ENCODE measurements at regions not wholly inside any gene's neighbourhood (a gene's known extent, or its start where the extent isn't known, plus 50 kb on each side); places are given as distances from the start of the nearest gene placed in this dataset.
"Not testable (repeated sequence)": the region's sequence is repeated elsewhere in the genome, so short reads cannot be mapped to it uniquely, and the experiment has no call there.

- DNase-seq: peak; percentile 34
These were observed 87.5 kb upstream of the TOP1 start for GRCh38 chr20:40941133-40941610.

GRCh38 chr20:40942006-40942405 is 86.6 kb upstream of the TOP1 start:
- DNase-seq: peak; percentile 17

DNA sequence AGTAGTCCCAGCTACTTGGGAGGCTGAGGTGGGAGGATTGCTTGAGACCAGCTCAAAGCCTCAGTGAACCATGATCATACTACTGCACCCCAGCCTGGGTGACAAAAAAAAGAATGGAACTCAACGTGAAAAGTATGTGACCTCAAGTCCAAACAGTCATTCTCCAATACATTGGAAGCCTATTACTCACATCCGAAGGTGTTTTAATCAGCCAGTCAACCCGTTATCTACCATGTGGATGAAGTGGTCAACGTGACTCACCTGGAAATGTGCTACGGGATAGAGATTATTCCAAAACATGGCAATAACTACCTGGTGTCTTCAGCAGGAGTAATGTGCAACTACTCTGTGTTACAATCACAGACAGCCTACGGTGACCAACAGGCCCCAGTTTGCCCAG is 85.8 kb upstream of the TOP1 start:
- no peak for DNase-seq

DNA sequence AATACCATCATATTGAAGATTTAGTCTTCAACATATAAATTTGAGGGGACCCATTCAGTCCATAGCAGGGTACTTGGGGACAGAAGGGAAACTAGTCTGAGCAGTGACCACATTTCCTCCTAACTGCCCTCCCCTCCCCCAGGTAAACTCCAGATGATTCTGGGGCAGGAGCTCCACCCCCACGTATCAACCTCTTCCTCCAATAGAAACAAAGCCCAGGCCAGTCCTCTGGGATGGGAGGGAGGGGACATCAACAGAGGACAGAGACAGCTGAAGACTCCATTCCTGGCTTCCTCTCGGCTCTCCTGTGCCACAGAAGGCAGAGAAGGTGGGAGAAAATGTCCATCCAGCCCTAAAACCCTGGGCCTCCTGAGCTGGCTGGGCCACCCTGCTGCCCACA is 85.0 kb upstream of the TOP1 start:
- no peak for DNase-seq

DNA sequence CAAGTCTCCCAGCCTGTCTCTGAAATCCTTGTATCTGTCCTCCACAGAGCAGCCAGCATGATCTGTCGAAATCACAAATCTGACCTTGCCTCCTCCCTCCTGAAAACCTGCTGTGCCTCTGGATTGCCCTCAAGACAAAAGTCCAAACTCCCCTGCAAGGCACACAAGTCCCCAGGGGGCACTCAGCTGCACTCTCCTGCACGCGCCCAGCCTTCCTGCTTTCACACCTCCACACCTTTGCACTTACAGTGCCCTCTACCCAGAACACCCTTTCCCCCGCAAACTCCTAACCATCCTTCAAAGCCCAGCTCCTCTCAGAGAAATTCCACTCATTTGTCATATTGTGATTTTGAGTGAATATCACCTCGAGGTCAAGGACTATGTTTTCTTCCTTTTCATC is 83.4 kb upstream of the TOP1 start:
- DNase-seq: no peak

- DNase-seq: peak; percentile 58
These were observed 82.7 kb upstream of the TOP1 start for GRCh38 chr20:40945754-40946450.

DNA sequence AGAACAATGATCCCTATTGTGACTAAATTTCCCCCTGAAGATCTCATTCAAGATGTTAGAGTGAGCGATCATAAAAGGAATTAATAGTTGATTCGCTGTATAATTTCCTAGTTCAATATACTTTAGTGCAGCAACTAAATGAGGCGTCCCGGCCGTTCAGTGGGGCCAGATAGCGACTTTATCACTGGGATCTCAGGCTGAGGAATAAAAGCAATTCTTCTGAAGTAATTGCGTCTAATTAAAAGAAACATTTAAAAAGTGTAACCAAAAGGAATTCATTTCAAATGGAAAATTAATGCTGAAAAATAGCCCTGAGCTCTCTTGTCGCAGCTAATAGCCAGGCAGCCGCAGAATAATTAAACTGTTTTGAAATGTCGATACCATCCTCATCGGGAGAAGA is 82.2 kb upstream of the TOP1 start:
- no peak for DNase-seq

GRCh38 chr20:40948465-40949267 is 80.0 kb upstream of the TOP1 start:
- DNase-seq: no peak

DNA sequence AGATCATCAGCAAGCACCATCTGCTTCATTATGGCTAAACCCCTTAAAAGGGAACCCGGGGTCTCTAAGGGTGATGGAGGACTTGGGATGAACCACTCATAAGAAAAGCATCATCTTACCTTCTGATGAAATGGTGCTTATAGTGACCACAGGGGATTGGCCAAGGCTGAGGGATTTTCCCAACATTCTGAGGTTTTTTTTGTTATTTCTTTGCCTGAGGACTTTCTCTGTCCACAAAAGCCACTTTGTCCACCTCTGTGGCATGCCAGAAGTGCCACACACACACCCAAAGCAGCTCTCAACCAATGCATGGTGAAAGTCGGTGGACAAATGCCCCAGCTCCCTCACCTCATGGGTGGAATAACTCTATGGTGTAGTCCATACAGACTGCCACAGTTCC is 79.3 kb upstream of the TOP1 start:
- no peak for DNase-seq

- no peak for DNase-seq
These were observed 76.5 kb upstream of the TOP1 start for GRCh38 chr20:40952136-40952535.

- no peak for DNase-seq
These were observed 75.2 kb upstream of the TOP1 start for GRCh38 chr20:40953416-40953815.

DNA sequence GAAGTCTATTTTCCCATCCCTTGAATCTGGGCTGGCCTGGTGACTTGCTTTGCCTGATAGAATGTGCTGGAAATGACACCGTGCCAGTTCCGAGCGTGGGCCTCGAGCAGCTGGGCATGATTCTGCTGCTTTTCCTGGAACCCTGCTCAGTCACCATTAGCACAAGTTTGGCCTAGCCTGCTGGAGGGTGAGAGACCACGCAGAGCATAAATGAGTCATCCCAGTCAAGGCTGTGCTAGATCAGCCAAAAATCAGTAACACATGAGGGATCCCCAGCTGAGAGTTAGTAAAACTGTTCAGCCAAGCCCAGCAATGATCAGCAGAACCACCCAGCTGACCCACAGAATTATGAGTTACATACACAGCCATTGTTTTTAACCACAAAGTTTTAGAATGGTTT is 74.8 kb upstream of the TOP1 start:
- no peak for DNase-seq

GRCh38 chr20:40954521-40955165 is 74.0 kb upstream of the TOP1 start:
- no peak for DNase-seq

GRCh38 chr20:40955326-40955725 is 73.3 kb upstream of the TOP1 start:
- no peak for DNase-seq

DNA sequence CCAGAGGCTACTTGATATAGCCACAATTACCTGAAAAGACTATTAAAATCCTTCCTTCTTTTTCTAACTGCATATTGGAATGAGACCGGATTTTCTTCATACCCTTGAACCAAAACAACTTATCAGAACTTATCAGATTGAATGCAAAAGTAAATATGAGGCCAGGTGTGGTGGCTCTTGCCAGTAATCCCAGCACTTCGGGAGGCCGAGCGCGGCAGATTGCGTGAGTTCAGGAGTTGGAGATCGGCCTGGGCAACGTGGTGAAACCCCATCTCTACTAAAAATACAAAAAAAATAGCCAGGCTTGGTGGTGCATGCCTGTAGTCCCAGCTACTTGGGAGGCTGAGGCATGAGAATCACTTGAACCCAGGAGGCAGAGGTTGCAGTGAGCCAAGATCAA is 72.8 kb upstream of the TOP1 start:
- DNase-seq: not testable (repeated sequence)

- peak; percentile 14 for DNase-seq
These were observed 71.9 kb upstream of the TOP1 start for GRCh38 chr20:40956542-40957264.

GRCh38 chr20:40957265-40957760 is 71.3 kb upstream of the TOP1 start:
- no peak for DNase-seq

GRCh38 chr20:40958598-40958997 is 70.0 kb upstream of the TOP1 start:
- DNase-seq: no peak

DNA sequence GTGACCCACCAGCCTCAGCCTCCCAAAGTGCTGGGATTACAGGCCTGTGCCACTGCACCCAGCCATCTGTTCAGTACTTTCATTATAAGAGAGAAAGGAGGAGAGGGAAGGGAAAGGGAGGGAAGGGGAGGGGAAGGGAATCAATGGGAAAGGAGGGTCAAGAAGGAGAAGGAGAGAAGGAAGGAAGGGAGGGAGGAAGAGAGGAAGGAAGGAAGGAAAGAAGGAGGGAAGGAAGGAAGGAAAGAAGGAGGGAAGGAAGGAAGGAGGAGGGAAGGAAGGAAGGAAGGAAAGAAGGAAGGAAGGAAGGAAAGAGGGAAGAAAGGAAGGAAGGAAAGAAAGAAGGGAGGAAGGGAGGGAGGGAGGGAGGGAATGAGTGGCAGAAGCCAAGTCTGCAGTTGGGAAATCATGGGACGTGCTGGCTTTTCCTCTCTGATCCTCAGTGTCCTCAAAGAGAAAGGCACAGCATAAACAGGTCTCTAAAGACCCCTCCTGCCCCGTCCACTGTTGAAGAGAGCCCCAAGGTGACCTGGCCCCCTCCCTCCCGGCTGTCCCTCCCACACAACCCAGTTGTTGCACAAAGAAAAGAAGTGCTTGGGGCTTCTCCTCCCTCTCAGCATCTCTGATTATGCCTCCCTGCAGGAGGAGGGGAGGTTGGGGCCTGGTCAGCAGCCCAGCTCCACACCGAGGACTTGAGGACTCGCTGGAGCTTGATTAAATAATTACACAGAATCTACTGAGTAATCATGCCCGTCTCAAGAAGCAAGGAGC is 69.1 kb upstream of the TOP1 start:
- DNase-seq: no peak

GRCh38 chr20:40960101-40960500 is 68.5 kb upstream of the TOP1 start:
- DNase-seq: no peak

DNA sequence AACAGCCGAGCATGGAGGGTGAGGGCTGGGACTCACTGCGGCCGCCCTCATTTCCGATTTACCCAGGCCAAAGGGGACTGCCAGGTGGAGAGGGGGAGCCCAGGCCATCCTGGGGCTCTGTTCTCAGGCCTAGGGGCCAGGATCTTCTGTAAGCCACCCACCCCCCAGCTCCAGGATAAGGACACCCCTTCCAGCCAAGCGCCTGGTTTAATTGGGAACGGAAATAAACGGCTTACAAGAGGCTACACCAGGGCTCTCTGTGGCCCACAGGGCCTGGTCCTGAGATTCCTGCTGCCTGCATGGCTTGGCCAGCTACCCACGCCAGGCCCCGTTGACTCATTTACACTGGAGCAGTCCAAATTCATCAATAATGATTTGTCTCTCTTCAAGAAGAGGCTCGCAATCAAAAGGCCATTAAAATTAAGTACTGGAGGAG is 68.1 kb upstream of the TOP1 start:
- no peak for DNase-seq

- no peak for DNase-seq
These were observed 67.4 kb upstream of the TOP1 start for GRCh38 chr20:40961176-40961575.

All from hematopoietic multipotent progenitor cell treated with erythropoietin and hydrocortisone succinate and interleukin-3 and kit ligand, for 6 days (in vitro differentiated cells).